GM06990 (cell line): ENCODE measurements at regions not wholly inside any gene's neighbourhood (a gene's known extent, or its start where the extent isn't known, plus 50 kb on each side); places are given as distances from the start of the nearest gene placed in this dataset.

Experiments used
- DNase-seq: peaks from one replicate; pipeline ENCODE4 v3.0.0-alpha.2; 2011; ENCODE audit not compliant: insufficient read length; ENCODE audit errors: extremely low read depth
- H3K27me3 ChIP-seq: replicated peaks from 2 replicates; pipeline ENCODE4 v1.6.0; 2011; ENCODE audit warnings: low read length; ENCODE audit not compliant: control insufficient read depth, insufficient read depth
- H3K36me3 ChIP-seq: 2 replicates; pipeline ENCODE4 v1.5.1; 2011; ENCODE audit warnings: low read length; ENCODE audit not compliant: control insufficient read depth, insufficient read depth
- H3K4me3 ChIP-seq: replicated peaks from 2 replicates; pipeline ENCODE4 v1.5.1; 2011; ENCODE audit warnings: low read depth, mild to moderate bottlenecking, control low read depth, low read length
- CTCF ChIP-seq: IDR thresholded peaks from 2 replicates; pipeline ENCODE4 v1.5.1; 2011; ENCODE audit warnings: low read length, control low read depth, mild to moderate bottlenecking, inconsistent platforms; ENCODE audit not compliant: insufficient read depth, poor library complexity, severe bottlenecking

- no peak for TF ChIP-seq CTCF
Observed at GRCh38 chr7:144892761-144893160, 56.9 kb upstream of the TPK1 start.

More at GRCh38 chr7:144892761-144893160, 56.9 kb upstream of the TPK1 start:
- no peak for DNase-seq
- Histone ChIP-seq H3K36me3 (no peaks in the 10 kb centered on the region), H3K27me3 (no peaks in the 10 kb centered on the region), H3K4me3 (no peak overlapping the region)
